ENCODE measurements at regions not wholly inside any gene's neighbourhood (a gene's known extent, or its start where the extent isn't known, plus 50 kb on each side); places are given as distances from the start of the nearest gene placed in this dataset.

DNA sequence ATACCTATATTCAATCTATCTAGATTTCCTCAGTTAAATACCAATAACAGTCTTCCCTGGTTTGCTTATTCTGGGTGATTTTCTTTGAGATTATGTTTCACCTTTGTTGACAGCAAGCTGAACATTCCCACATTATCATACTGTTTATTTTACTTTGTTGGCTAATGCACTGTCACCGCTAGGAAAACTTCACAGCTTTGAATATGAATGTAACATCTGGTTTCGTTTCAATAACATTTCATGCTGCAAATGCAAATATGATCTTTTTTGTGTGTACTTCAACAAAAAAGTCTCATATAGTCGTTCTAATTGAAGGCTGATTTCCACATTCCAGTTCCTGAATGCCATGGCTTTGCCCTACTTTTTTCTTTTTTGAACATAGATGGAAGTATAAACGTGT lies 946.3 kb upstream of the GHITM start:
- TF ChIP-seq CTCF (IDR thresholded peaks at IDR 0.05) (no peak), ZFX (IDR thresholded peaks at IDR 0.05; ENCODE audit: borderline replicate concordance) (no peak)
